GM12878 (cell line): ENCODE measurements at regions not wholly inside any gene's neighbourhood (a gene's known extent, or its start where the extent isn't known, plus 50 kb on each side); places are given as distances from the start of the nearest gene placed in this dataset.

Source experiments
- ATAC-seq: fragments of 200-7000 bp; cut with Tn5 transposase; 3 replicates; pipeline ENCODE4 v1.9.1; 2020; ENCODE audit warnings: mild to moderate bottlenecking, moderate library complexity
- BruUV-seq: library from RNA; stranded (reverse); fragments of 400-500 nt; replicated peaks from 2 replicates; lab custom pipeline; 2021; lab: Mats Ljungman, UMichigan
- CTCF ChIA-PET: fragments of 300-600 bp; sonication (Branson Sonifier 250); formaldehyde crosslinking; extraction: SDS; loops from one replicate; lab custom pipeline; 2021; ENCODE audit warnings: inconsistent platforms; lab: Yijun Ruan, JAX
- POLR2A ChIA-PET: fragments of 350-600 bp; formaldehyde crosslinking; extraction: SDS; loops from one replicate; lab custom pipeline; 2021; ENCODE audit warnings: inconsistent platforms; lab: Charles Lee
- RAD21 ChIA-PET: fragments of 300-600 bp; sonication (Branson Sonifier 250); formaldehyde crosslinking; loops from one replicate; lab custom pipeline; 2023; ENCODE audit warnings: antibody characterized with exemption; ENCODE audit not compliant: unreplicated experiment; lab: Charles Lee
- SMC1A ChIA-PET: fragments of 300-600 bp; sonication (Branson Sonifier 250); formaldehyde crosslinking; loops from one replicate; lab custom pipeline; 2023; ENCODE audit not compliant: unreplicated experiment, uncharacterized antibody; lab: Charles Lee
- DNase-seq: peaks from one replicate; pipeline ENCODE4 v3.0.0-alpha.2; 2011; ENCODE audit warnings: low read depth, low spot score
- FAIRE-seq: peaks from 3 replicates; lab custom pipeline; 2011; peaks lifted over from hg19 to GRCh38; lab: Jason Lieb, UNC
- H2AFZ ChIP-seq: 2 replicates; pipeline ENCODE4 v1.6.0; 2011; ENCODE audit warnings: low read depth, low read length, control low read depth; ENCODE audit not compliant: control insufficient read depth
- H3K27ac ChIP-seq: 2 replicates; pipeline ENCODE4 v1.5.1; 2011; ENCODE audit warnings: control low read depth; ENCODE audit not compliant: control insufficient read depth, insufficient read depth
- H3K27me3 ChIP-seq, 2 experiments: replicated peaks in 1 of 2; 2 replicates each; pipeline versions ENCODE4 v1.6.0 to v1.6.1; 2011; ENCODE audit warnings: low read length in 1 of 2; ENCODE audit not compliant: control insufficient read depth in 2 of 2, insufficient read depth in 2 of 2
- H3K36me3 ChIP-seq, 2 experiments: 2 replicates each; pipeline ENCODE4 v1.5.1; 2011; ENCODE audit warnings: low read length in 1 of 2; ENCODE audit not compliant: control insufficient read depth in 2 of 2, insufficient read depth in 2 of 2
- H3K4me1 ChIP-seq: 2 replicates; pipeline ENCODE4 v1.6.1; 2011; ENCODE audit warnings: mild to moderate bottlenecking, low read length, moderate library complexity, mixed read lengths; ENCODE audit not compliant: control insufficient read depth, insufficient read depth
- H3K4me2 ChIP-seq: 2 replicates; pipeline ENCODE4 v1.6.0; 2011; ENCODE audit warnings: control low read depth; ENCODE audit not compliant: control insufficient read depth, insufficient read depth
- H3K4me3 ChIP-seq: fragments of 200-600 bp; sonication (generic); 2 replicates; pipeline ENCODE4 v1.5.1; 2016
- H3K79me2 ChIP-seq: 2 replicates; pipeline ENCODE4 v1.6.0; 2011; ENCODE audit warnings: low read length; ENCODE audit not compliant: control insufficient read depth, insufficient read depth
- H3K9ac ChIP-seq: 2 replicates; pipeline ENCODE4 v1.8.0; 2011; ENCODE audit warnings: low read length, control low read depth, mixed read lengths; ENCODE audit not compliant: control insufficient read depth, insufficient read depth
- H3K9me3 ChIP-seq: replicated peaks from 3 replicates; pipeline ENCODE4 v1.5.1; 2011; ENCODE audit warnings: mild to moderate bottlenecking, low read length; ENCODE audit not compliant: control insufficient read depth, insufficient read depth
- H4K20me1 ChIP-seq: 2 replicates; pipeline ENCODE4 v1.6.0; 2011; ENCODE audit not compliant: control insufficient read depth, insufficient read depth
- ATF7 ChIP-seq: fragments of 450-650 bp; IDR thresholded peaks from 2 replicates; pipeline ENCODE4 v1.6.1; 2016; ENCODE audit warnings: low read depth, mild to moderate bottlenecking
- E2F4 ChIP-seq: IDR thresholded peaks from 2 replicates; pipeline ENCODE4 v1.6.1; 2012; ENCODE audit warnings: low read depth, low read length, improper control_type of control experiment
- EP300 ChIP-seq, 2 experiments: fragments of 150-350 bp in 1 of 2; IDR thresholded peaks; 2 replicates each; pipeline ENCODE4 v1.6.1; 2011 to 2012; ENCODE audit warnings: low read depth in 2 of 2, low read length in 2 of 2, borderline replicate concordance in 1 of 2, improper control_type of control experiment in 1 of 2, inconsistent platforms in 1 of 2; ENCODE audit not compliant: control insufficient read depth in 1 of 2
- ESRRA ChIP-seq: IDR thresholded peaks from 2 replicates; pipeline ENCODE4 v1.6.1; 2012; ENCODE audit warnings: mild to moderate bottlenecking, low read length, improper control_type of control experiment
- GATAD2B ChIP-seq: fragments of 450-650 bp; conservative IDR thresholded peaks from 2 replicates; pipeline ENCODE4 v1.6.1; 2017; ENCODE audit warnings: low read depth, mild to moderate bottlenecking, moderate library complexity
- HCFC1 ChIP-seq: fragments of 150-350 bp; IDR thresholded peaks from 2 replicates; pipeline ENCODE4 v1.6.1; 2014; ENCODE audit warnings: low read length
- HDAC2 ChIP-seq: fragments of 200-600 bp; sonication (generic); IDR thresholded peaks from 2 replicates; pipeline ENCODE4 v1.6.1; 2017
- PML ChIP-seq: IDR thresholded peaks from 2 replicates; pipeline ENCODE4 v1.6.1; 2012; ENCODE audit warnings: low read length, inconsistent platforms
- RAD51 ChIP-seq: fragments of 450-650 bp; IDR thresholded peaks from 2 replicates; pipeline ENCODE4 v1.6.1; 2016; ENCODE audit warnings: moderate library complexity, mild to moderate bottlenecking, inconsistent platforms
- WGBS: methylation state at CpG from one replicate; pipeline ENCODE4 v1.1.6; 2016; ENCODE audit warnings: low lambda C conversion rate; ENCODE audit not compliant: insufficient replicate concordance, insufficient coverage; ENCODE audit errors: missing lambda C conversion rate; 5-methylcytosine and 5-hydroxymethylcytosine counted together
- in situ Hi-C: fragments of 300-500 bp; cut with MboI; formaldehyde crosslinking; loops from 9 replicates; pipeline ENCODE4 v1.14.3; 2018; ENCODE audit warnings: mixed read lengths
- intact Hi-C: fragments of 100-400 bp; cut with micrococcal nuclease; formaldehyde crosslinking; loops from one replicate; pipeline ENCODE4 v1.14.2; 2022; ENCODE audit not compliant: unreplicated experiment

- Histone ChIP-seq H3K27me3 (no peaks in the 10 kb centered on the region), H2AFZ (no peak overlapping the region), H3K9ac (no peak overlapping the region), H3K4me2 (no peak overlapping the region), H3K4me1 (no peaks in the 10 kb centered on the region), H3K36me3 (no peaks in the 10 kb centered on the region), H3K9me3 (no peaks in the 10 kb centered on the region), H3K79me2 (no peaks in the 10 kb centered on the region), H4K20me1 (no peaks in the 10 kb centered on the region), H3K27ac (no peak overlapping the region), H3K4me3 (no peak overlapping the region)
- ATAC-seq (no peak), FAIRE-seq (no peak), DNase-seq (no peak)
- ChIA-PET SMC1A (no interaction called here), CTCF (no interaction called here), RAD21 (no interaction called here), POLR2A (no interaction called here)
- intact Hi-C loops (no loop called here), in situ Hi-C loops (no loop called here)
- no peak for TF ChIP-seq PML
- WGBS, result 50% methylated on average over 2 of the region's 2 CpGs
- BruUV-seq, result no TSS peak
Observed at GRCh38 chr1:95169548-95169947, 52.4 kb downstream of the TLCD4 start.

- H3K4me1 ChIP-seq, result no peaks in the 10 kb centered on the region
- no peak overlapping the region for H2AFZ ChIP-seq
- no peaks in the 10 kb centered on the region for H4K20me1 ChIP-seq
- no peak overlapping the region for H3K4me2 ChIP-seq
- no peaks in the 10 kb centered on the region for H3K9me3 ChIP-seq
- no peak overlapping the region for H3K9ac ChIP-seq
- RAD21 ChIA-PET, result no interaction called here
- no TSS peak for BruUV-seq
- no peaks in the 10 kb centered on the region for H3K79me2 ChIP-seq
- ATAC-seq, result no peak
- FAIRE-seq, result no peak
- H3K36me3 ChIP-seq, result no peaks in the 10 kb centered on the region
- TF ChIP-seq ATF7 (no peak), RAD51 (no peak), E2F4 (no peak), HDAC2 (no peak), ESRRA (no peak), EP300 (IDR thresholded peaks at IDR 0.05; ENCODE audit: borderline replicate concordance in 1 of 2, control insufficient read depth in 1 of 2, low read depth in 2 of 2, low read length in 2 of 2) (no peak), GATAD2B (no peak), HCFC1 (no peak)
- TF ChIP-seq, all 136 proteins: peak for 0
- ChIA-PET POLR2A (interaction anchor here (0.6 kb wide), 1 partner anchor 1039 kb away, joined by 3 read pairs; no protein-coding TSS in a partner anchor), CTCF (no interaction called here), SMC1A (no interaction called here)
- 55% methylated on average over 7 of the region's 7 CpGs for WGBS
- no peak for DNase-seq
- intact Hi-C loops, result no loop called here
- H3K27me3 ChIP-seq, result no peaks in the 10 kb centered on the region
- H3K27ac ChIP-seq, result no peak overlapping the region
- in situ Hi-C loops, result no loop called here
- no peak overlapping the region for H3K4me3 ChIP-seq
Observed at GRCh38 chr1:95171270-95172245, 54.4 kb downstream of the TLCD4 start.
